ENCODE measurements at regions not wholly inside any gene's neighbourhood (a gene's known extent, or its start where the extent isn't known, plus 50 kb on each side); places are given as distances from the start of the nearest gene placed in this dataset.
"Not testable (repeated sequence)": the region's sequence is repeated elsewhere in the genome, so short reads cannot be mapped to it uniquely, and the experiment has no call there.

DNA sequence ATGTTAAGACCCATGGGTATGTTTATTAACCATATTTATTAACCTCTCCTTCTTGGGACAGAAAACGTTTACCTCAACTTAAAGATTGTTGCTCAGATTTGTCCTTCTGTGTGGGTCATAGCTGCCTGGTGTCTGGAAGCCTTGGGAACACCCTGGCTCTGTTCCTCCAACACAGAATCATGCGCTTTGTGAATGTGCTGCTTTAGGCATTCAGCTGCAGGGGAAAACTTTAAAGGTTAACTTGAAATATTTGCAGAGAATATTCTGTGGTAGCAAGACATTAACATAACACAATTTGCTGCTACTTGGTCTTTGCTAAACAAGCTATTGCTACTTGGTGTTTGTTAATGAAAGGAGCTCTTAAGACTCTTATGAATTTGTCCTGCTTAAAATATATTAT lies 50.5 kb upstream of the THOC3 start:
- H3K27me3 ChIP-seq (ENCODE audit: insufficient read depth, poor library complexity, severe bottlenecking); H3K4me3 ChIP-seq (ENCODE audit: severe bottlenecking); ATAC-seq (ENCODE audit: low read depth); H3K4me1 ChIP-seq (ENCODE audit: insufficient read depth, poor library complexity, severe bottlenecking); H3K36me3 ChIP-seq (ENCODE audit: low read depth); H3K9me3 ChIP-seq (ENCODE audit: severe bottlenecking); DNase-seq (ENCODE audit: low spot score); H3K27ac ChIP-seq (ENCODE audit: poor library complexity, severe bottlenecking): not testable (repeated sequence)

DNA sequence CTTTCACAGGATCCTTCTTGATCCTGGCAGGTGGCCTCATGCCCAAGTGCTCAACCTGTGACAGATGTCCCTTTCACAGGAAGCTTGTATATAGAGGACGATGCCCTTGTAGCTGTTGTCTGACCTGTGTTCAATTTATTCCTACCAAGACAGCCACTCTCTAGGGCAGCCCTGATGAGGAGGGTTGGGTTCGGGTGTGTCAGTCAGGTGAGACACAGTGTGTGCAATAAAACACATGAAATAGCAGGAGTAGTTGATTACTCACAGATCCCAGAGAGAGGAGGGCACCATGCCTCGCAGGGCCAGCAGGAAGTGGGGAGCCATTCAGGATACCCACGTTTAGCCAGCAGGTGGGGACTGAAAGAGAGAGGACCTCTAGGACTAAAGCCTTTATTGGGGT lies 52.7 kb upstream of the THOC3 start:
- not testable (repeated sequence) for H3K4me3 ChIP-seq (ENCODE audit: severe bottlenecking); H3K9me3 ChIP-seq (ENCODE audit: severe bottlenecking); H3K36me3 ChIP-seq (ENCODE audit: low read depth); H3K27me3 ChIP-seq (ENCODE audit: insufficient read depth, poor library complexity, severe bottlenecking); H3K4me1 ChIP-seq (ENCODE audit: insufficient read depth, poor library complexity, severe bottlenecking); DNase-seq (ENCODE audit: low spot score); H3K27ac ChIP-seq (ENCODE audit: poor library complexity, severe bottlenecking)
- ATAC-seq (ENCODE audit: low read depth), result peak; percentile 83

DNA sequence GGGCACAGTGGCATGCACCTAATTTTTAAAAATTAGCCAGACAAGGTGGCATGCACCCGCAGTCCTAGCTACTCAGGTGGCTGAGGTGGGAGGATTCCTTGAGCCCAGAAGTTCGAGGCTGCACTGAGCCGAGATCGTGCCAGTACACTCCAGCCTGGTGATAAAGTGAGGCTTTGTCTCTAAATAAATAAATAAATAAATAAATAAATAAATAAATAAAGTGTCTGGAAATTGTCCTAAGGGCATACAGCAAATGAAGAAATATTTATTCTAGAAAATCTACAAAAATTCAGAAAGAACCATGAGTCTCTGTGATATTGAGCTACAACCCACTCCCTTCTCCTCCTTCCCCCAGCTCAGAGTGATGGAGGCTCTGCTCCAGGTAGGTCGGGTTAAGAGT lies 55.4 kb upstream of the THOC3 start:
- H3K9me3 ChIP-seq (ENCODE audit: severe bottlenecking); H3K4me1 ChIP-seq (ENCODE audit: insufficient read depth, poor library complexity, severe bottlenecking); H3K27me3 ChIP-seq (ENCODE audit: insufficient read depth, poor library complexity, severe bottlenecking); ATAC-seq (ENCODE audit: low read depth); H3K4me3 ChIP-seq (ENCODE audit: severe bottlenecking); DNase-seq (ENCODE audit: low spot score); H3K27ac ChIP-seq (ENCODE audit: poor library complexity, severe bottlenecking); H3K36me3 ChIP-seq (ENCODE audit: low read depth): not testable (repeated sequence)

DNA sequence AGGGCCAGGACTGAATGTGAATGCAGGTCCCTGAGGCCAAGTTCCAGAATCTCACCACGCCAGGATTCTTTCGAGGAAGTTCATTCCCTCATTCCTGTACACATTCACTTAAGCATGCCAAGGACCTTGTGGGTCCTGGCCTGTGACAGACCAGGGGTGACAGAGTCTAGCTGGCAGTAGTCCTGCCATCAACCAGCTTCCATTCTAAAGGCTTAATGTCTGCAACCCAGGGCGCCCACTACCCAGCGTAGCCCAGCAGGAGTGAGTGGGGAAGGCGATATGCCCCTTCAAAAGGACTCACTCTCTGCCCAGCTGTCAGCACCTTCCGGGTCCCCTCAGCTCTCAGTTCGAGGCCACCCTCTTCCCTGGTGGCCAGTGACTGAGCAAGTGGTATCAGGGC lies 61.3 kb upstream of the THOC3 start:
- not testable (repeated sequence) for H3K27me3 ChIP-seq (ENCODE audit: insufficient read depth, poor library complexity, severe bottlenecking); H3K27ac ChIP-seq (ENCODE audit: poor library complexity, severe bottlenecking); H3K4me1 ChIP-seq (ENCODE audit: insufficient read depth, poor library complexity, severe bottlenecking); H3K9me3 ChIP-seq (ENCODE audit: severe bottlenecking); H3K36me3 ChIP-seq (ENCODE audit: low read depth); H3K4me3 ChIP-seq (ENCODE audit: severe bottlenecking); ATAC-seq (ENCODE audit: low read depth); DNase-seq (ENCODE audit: low spot score)

DNA sequence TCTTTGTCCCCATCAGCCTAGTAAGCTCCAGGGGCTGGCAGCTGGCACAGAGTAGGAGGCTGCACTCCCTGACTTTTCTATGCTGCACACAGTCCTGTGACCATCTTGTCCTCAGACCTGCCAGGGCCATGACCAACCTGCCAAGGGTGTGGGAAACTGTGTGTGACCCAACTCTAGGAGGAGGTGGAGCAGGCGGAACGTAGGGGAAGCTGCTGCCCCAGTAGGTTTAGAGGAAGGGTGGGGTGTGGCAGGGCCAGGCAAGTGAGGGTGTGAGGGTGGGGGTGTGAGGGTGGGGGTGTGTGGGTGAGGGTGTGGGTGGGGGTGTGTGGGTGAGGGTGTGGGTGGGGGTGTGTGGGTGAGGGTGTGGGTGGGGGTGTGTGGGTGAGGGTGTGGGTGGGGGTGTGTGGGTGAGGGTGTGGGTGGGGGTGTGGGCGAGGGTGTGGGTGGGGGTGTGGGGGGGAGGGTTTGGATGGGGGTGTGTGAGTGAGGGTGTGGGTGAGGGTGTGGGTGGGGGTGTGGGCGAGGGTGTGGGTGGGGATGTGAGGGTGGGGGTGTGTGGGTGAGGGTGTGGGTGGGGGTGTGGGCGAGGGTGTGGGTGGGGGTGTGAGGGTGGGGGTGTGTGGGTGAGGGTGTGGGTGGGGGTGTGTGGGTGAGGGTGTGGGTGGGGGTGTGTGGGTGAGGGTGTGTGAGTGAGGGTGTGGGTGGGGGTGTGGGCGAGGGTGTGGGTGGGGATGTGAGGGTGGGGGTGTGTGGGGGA lies 62.4 kb upstream of the THOC3 start:
- H3K9me3 ChIP-seq (ENCODE audit: severe bottlenecking); H3K36me3 ChIP-seq (ENCODE audit: low read depth); H3K27ac ChIP-seq (ENCODE audit: poor library complexity, severe bottlenecking); ATAC-seq (ENCODE audit: low read depth); DNase-seq (ENCODE audit: low spot score); H3K27me3 ChIP-seq (ENCODE audit: insufficient read depth, poor library complexity, severe bottlenecking); H3K4me1 ChIP-seq (ENCODE audit: insufficient read depth, poor library complexity, severe bottlenecking); H3K4me3 ChIP-seq (ENCODE audit: severe bottlenecking): not testable (repeated sequence)

DNA sequence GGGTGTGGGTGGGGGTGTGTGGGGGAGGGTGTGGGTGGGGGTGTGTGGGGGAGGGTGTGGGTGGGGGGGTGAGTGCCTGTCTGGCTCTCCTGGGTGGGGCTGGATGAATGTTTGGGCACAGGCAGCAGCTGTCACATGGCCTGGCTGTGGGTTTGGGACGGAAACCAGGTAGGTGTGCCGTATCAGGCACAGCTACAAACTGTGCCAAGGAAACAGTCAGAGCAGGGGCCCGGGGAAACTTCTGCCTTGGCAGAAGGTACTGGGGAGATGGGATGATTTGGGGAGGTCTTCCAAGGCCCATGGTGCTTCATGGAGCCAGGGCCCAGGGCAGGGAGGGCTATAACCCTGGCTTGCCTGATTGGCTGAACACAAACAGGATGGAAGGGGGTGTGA lies 63.0 kb upstream of the THOC3 start:
- ATAC-seq (ENCODE audit: low read depth), result peak; percentile 17; the same call in 1 of the 3 replicates
- not testable (repeated sequence) for H3K9me3 ChIP-seq (ENCODE audit: severe bottlenecking); H3K4me1 ChIP-seq (ENCODE audit: insufficient read depth, poor library complexity, severe bottlenecking); H3K36me3 ChIP-seq (ENCODE audit: low read depth); DNase-seq (ENCODE audit: low spot score); H3K4me3 ChIP-seq (ENCODE audit: severe bottlenecking); H3K27ac ChIP-seq (ENCODE audit: poor library complexity, severe bottlenecking); H3K27me3 ChIP-seq (ENCODE audit: insufficient read depth, poor library complexity, severe bottlenecking)

DNA sequence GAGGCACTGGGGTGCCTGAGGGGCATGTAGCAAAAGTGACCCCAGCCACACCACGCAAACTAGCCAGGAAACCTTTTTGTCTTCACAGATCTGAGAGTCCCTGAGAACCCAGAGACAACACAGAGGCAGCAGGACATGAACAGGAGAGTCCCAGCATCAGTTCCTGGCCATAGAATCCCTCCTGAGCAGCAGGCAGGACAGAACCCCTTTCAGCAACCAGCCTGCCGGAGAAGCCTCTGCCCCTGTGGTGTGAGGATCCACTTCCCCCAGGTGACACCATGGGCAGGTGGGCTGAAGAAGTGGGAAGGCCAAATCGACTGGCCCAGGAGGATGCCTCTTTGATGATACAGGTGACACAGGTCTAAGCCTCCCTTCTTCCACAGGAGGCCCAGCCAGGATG lies 65.1 kb upstream of the THOC3 start:
- not testable (repeated sequence) for H3K27ac ChIP-seq (ENCODE audit: poor library complexity, severe bottlenecking); H3K36me3 ChIP-seq (ENCODE audit: low read depth); H3K9me3 ChIP-seq (ENCODE audit: severe bottlenecking); H3K27me3 ChIP-seq (ENCODE audit: insufficient read depth, poor library complexity, severe bottlenecking); ATAC-seq (ENCODE audit: low read depth); H3K4me3 ChIP-seq (ENCODE audit: severe bottlenecking); DNase-seq (ENCODE audit: low spot score); H3K4me1 ChIP-seq (ENCODE audit: insufficient read depth, poor library complexity, severe bottlenecking)

DNA sequence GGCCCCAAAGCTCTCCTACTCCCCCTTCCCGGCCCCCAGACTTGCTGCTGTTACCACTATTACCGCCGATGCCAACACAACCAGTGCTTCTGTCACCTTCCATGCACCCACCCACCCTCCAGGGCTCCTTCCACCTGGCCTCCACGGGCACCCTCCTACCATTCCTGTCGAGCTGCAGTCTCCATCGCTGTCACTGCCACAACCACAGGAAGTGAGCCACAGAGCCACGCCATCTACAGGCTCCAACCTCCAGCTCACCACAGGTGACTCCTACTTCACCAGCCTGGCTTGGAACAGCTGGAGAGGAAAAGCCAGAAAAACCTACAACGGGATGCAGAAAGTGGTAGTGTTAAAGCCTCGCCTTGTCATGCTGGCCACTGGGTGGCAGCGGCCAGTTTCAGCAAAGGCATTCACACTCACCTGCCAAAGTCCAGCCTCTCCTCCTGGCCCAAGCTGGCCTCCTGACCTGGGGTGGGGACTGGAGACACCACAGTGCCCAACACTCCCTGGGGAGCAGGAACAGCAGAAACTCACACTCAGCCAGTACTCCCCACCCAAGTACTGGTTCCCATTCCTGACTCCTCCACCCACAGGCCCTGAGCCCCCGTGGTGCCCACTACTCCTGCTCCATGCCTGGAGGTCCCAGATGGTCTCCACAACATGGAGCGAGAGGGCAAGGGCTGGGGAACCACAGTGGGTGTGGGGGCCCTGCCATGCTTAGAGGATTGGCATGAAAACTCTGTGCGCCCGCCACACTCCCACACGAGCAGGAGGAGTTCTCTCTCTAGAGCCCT lies 66.5 kb upstream of the THOC3 start:
- H3K27me3 ChIP-seq (ENCODE audit: insufficient read depth, poor library complexity, severe bottlenecking); H3K9me3 ChIP-seq (ENCODE audit: severe bottlenecking); H3K4me1 ChIP-seq (ENCODE audit: insufficient read depth, poor library complexity, severe bottlenecking); H3K27ac ChIP-seq (ENCODE audit: poor library complexity, severe bottlenecking); H3K4me3 ChIP-seq (ENCODE audit: severe bottlenecking); H3K36me3 ChIP-seq (ENCODE audit: low read depth): not testable (repeated sequence)
- DNase-seq (ENCODE audit: low spot score), result peak; percentile 61
- peak; percentile 37; the same call in 2 of the 3 replicates for ATAC-seq (ENCODE audit: low read depth)

DNA sequence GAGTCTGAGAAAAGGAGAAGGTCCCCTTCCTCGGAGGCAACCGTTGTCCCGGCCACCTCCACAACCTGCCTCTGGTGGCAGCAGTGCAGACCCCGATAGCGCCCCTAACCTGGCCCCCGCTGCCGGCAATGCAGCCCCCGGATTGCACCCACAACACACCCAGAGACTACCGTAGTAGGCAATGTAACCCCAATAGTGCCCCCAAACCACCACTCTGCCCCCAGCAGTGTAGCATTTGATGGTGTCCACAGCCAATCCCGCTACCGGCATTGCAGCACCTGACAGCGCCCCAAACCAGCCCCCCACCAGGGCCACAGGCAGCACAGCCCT lies 67.1 kb upstream of the THOC3 start:
- not testable (repeated sequence) for H3K4me1 ChIP-seq (ENCODE audit: insufficient read depth, poor library complexity, severe bottlenecking); H3K9me3 ChIP-seq (ENCODE audit: severe bottlenecking); H3K4me3 ChIP-seq (ENCODE audit: severe bottlenecking); H3K36me3 ChIP-seq (ENCODE audit: low read depth); H3K27ac ChIP-seq (ENCODE audit: poor library complexity, severe bottlenecking); ATAC-seq (ENCODE audit: low read depth); H3K27me3 ChIP-seq (ENCODE audit: insufficient read depth, poor library complexity, severe bottlenecking); DNase-seq (ENCODE audit: low spot score)

DNA sequence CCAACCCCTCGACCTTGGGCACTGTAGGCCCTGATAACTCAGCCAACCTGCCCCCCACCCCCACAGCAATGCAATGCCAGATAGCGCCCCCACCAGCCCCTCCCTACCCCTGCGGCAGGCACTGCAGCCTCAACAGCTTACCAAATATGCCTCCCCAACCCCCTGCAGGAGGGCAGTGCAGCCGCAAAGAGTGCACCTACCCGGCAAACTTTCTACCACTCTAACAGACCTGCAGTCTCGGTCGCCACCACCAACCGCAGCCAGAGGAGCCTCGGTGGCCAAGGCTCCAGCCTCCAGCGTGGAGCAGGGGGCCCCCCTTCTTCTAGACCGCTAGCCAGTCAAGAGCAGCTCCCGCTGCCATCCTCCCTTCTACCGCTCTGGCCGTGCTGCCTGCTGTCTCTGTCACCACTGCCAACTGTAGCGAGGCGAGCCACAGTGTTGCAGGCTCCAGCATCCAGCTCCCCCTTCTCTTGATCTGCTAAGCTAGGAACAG lies 67.7 kb upstream of the THOC3 start:
- H3K9me3 ChIP-seq (ENCODE audit: severe bottlenecking); H3K27me3 ChIP-seq (ENCODE audit: insufficient read depth, poor library complexity, severe bottlenecking); H3K4me1 ChIP-seq (ENCODE audit: insufficient read depth, poor library complexity, severe bottlenecking); H3K27ac ChIP-seq (ENCODE audit: poor library complexity, severe bottlenecking); ATAC-seq (ENCODE audit: low read depth); H3K36me3 ChIP-seq (ENCODE audit: low read depth); H3K4me3 ChIP-seq (ENCODE audit: severe bottlenecking): not testable (repeated sequence)
- DNase-seq (ENCODE audit: low spot score), result peak; percentile 69

DNA sequence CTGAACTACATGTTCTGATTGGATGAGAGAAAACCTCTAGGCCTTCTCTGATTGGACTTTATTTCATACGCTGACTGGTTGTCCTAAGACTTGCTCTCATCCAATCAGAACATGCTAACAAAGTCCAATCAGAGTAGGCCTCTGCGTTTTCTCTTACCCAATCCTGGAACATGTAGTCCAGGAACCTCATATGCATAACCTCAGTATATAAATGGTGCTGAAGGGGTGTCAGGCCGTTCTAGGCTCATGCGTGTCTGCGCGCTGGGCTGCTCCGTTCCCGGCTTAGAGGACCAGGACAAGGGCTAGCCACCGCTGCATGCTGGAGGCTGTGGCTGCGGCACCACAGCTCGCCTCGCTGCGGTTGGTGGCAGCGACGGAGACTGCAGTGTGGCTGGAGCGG lies 68.3 kb upstream of the THOC3 start:
- H3K27me3 ChIP-seq (ENCODE audit: insufficient read depth, poor library complexity, severe bottlenecking); H3K27ac ChIP-seq (ENCODE audit: poor library complexity, severe bottlenecking); H3K9me3 ChIP-seq (ENCODE audit: severe bottlenecking); H3K4me3 ChIP-seq (ENCODE audit: severe bottlenecking); H3K36me3 ChIP-seq (ENCODE audit: low read depth); H3K4me1 ChIP-seq (ENCODE audit: insufficient read depth, poor library complexity, severe bottlenecking); DNase-seq (ENCODE audit: low spot score); ATAC-seq (ENCODE audit: low read depth): not testable (repeated sequence)

All from RWPE2 (cell line).